Kidney glomerular epithelial cell (primary cell): ENCODE measurements at regions not wholly inside any gene's neighbourhood (a gene's known extent, or its start where the extent isn't known, plus 50 kb on each side); places are given as distances from the start of the nearest gene placed in this dataset.
"Not testable (repeated sequence)": the region's sequence is repeated elsewhere in the genome, so short reads cannot be mapped to it uniquely, and the experiment has no call there.

Source experiments
- DNase-seq: peaks from one replicate; lab custom pipeline; 2025; lab: John Stamatoyannopoulos, UW

- DNase-seq, result not testable (repeated sequence)
Measured at GRCh38 chr6:26720663-26721218, 61.2 kb upstream of the ZNF322 start.

- not testable (repeated sequence) for DNase-seq
Measured at GRCh38 chr6:26730019-26730766, 70.6 kb upstream of the ZNF322 start.

- DNase-seq, result not testable (repeated sequence)
Measured at GRCh38 chr6:26734776-26735472, 75.4 kb upstream of the ZNF322 start.

- DNase-seq, result no peak
Measured at GRCh38 chr6:26739811-26740210, 80.3 kb upstream of the ZNF322 start.

- DNase-seq, result no peak
Measured at GRCh38 chr6:26743157-26743821, 83.7 kb upstream of the ZNF322 start.

GRCh38 chr6:26743941-26744699 lies 84.6 kb upstream of the ZNF322 start:
- no peak for DNase-seq

GRCh38 chr6:26744837-26745282 lies 85.3 kb upstream of the ZNF322 start:
- not testable (repeated sequence) for DNase-seq

- not testable (repeated sequence) for DNase-seq
Measured at GRCh38 chr6:26745964-26746363, 86.4 kb upstream of the ZNF322 start.

GRCh38 chr6:26749126-26749758 lies 89.7 kb upstream of the ZNF322 start:
- DNase-seq, result not testable (repeated sequence)

GRCh38 chr6:26749759-26750126 lies 90.2 kb upstream of the ZNF322 start:
- not testable (repeated sequence) for DNase-seq

- no peak for DNase-seq
Measured at GRCh38 chr6:26754212-26754611, 94.7 kb upstream of the ZNF322 start.

GRCh38 chr6:26754801-26755200 lies 95.3 kb upstream of the ZNF322 start:
- not testable (repeated sequence) for DNase-seq

- DNase-seq, result not testable (repeated sequence)
Measured at GRCh38 chr6:26756067-26756805, 96.7 kb upstream of the ZNF322 start.

GRCh38 chr6:26766203-26766902 lies 106.8 kb upstream of the ZNF322 start:
- DNase-seq, result not testable (repeated sequence)

- not testable (repeated sequence) for DNase-seq
Measured at GRCh38 chr6:26770941-26771666, 111.6 kb upstream of the ZNF322 start.

- DNase-seq, result not testable (repeated sequence)
Measured at GRCh38 chr6:26773414-26773813, 113.9 kb upstream of the ZNF322 start.

- not testable (repeated sequence) for DNase-seq
Measured at GRCh38 chr6:26780563-26780962, 121.0 kb upstream of the ZNF322 start.

GRCh38 chr6:26795474-26796307 lies 136.1 kb upstream of the ZNF322 start:
- not testable (repeated sequence) for DNase-seq
